ENCODE measurements at regions not wholly inside any gene's neighbourhood (a gene's known extent, or its start where the extent isn't known, plus 50 kb on each side); places are given as distances from the start of the nearest gene placed in this dataset.

- no peak for TF ChIP-seq CTCF (conservative IDR thresholded peaks at IDR 0.05; ENCODE audit: low read depth, low read length)
- TF ChIP-seq POLR2A (IDR thresholded peaks at IDR 0.05; ENCODE audit: low read depth, low read length), result no peak
- TF ChIP-seq MAZ (IDR thresholded peaks at IDR 0.05; ENCODE audit: borderline replicate concordance, low read depth, low read length), result no peak
- no peak for TF ChIP-seq MAFK (IDR thresholded peaks at IDR 0.05; ENCODE audit: low read depth, low read length)
- TF ChIP-seq RFX5 (IDR thresholded peaks at IDR 0.05; ENCODE audit: low read depth, low read length), result no peak
- TF ChIP-seq BHLHE40 (IDR thresholded peaks at IDR 0.05; ENCODE audit: low read depth, low read length), result no peak
- TF ChIP-seq RCOR1 (IDR thresholded peaks at IDR 0.05; ENCODE audit: insufficient replicate concordance, low read length), result no peak
Observed at GRCh38 chr9:135397142-135397541, 82.4 kb upstream of the PPP1R26 start.

Measured in IMR-90 (cell line).